ENCODE measurements at regions not wholly inside any gene's neighbourhood (a gene's known extent, or its start where the extent isn't known, plus 50 kb on each side); places are given as distances from the start of the nearest gene placed in this dataset.

- no peak for DNase-seq (ENCODE audit: low spot score)
- H4K20me1 ChIP-seq (ENCODE audit: insufficient read depth, low read length) = no peaks in the 10 kb centered on the region
- no TSS peak for BruUV-seq (replicated peaks)
Measured at GRCh38 chr3:101931081-101931480, 81.8 kb downstream of the NFKBIZ start.

DNA sequence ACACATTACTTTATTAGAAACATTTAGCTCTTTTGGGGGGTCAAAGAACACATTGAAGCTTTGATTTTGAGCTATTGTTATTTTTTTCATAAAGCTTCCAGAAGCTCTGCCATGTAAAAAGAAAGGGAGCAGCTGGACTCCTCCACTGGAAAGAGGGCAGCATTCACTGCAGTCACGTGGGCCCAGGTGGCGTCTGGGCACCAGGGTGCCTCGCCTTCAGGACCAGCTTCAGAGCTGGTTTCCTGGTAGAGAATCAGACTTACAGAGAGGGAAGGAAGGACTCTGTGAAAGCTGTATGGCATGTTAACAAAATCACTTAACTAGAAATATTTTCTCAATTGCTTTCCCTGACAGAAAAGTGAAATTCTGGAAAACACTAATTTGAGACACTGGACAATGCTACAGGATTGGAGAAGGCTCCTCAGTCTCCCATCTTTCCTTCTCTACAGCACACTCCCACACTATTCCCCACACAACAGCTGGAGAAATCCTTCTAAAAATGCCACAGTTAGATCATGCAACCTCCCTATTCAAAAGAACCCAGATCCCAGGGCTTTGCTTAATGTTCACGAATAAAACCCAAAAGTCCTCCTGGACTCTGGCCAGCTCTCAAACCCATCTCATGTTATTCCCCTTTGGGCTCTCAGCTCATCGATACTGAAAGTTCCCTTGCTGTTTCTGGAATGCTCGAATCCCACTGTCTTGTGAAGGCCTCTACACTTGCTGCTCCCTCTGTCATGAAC, 83.2 kb downstream of the NFKBIZ start:
- H3K79me2 ChIP-seq (ENCODE audit: insufficient read depth, low read depth, low read length) = no peaks in the 10 kb centered on the region
- H4K20me1 ChIP-seq (ENCODE audit: insufficient read depth, low read length) = no peaks in the 10 kb centered on the region
- ChIA-PET CTCF (ENCODE audit: unreplicated experiment) (interaction anchor here (1.3 kb wide), 1 partner anchor 16 kb away, joined by 3 read pairs; no protein-coding TSS in a partner anchor), POLR2A (interaction anchor here (0.7 to 2.4 kb wide), 10 partner anchors 11 to 211 kb away, joined by 3 to 7 read pairs (median 3); no protein-coding TSS in a partner anchor)
- peak overlapping the region; percentile 28; the same call in 1 of the 2 replicates for H2AFZ ChIP-seq (ENCODE audit: low read length)
- no peak overlapping the region for H3K4me2 ChIP-seq (ENCODE audit: low read length)
- intact Hi-C loops (cut with micrococcal nuclease; ENCODE audit: unreplicated experiment) = loop anchor here (10.0 kb wide), 1 partner anchor 62 kb away; no protein-coding TSS in a partner anchor
- H3K9me2 ChIP-seq (ENCODE audit: insufficient read depth, low read length) = no peaks in the 10 kb centered on the region
- TF ChIP-seq EZH2phosphoT487 (IDR thresholded peaks at IDR 0.05; ENCODE audit: borderline replicate concordance, low read depth, low read length) = no peak
- no peak for TF ChIP-seq CTCF (conservative IDR thresholded peaks at IDR 0.05; ENCODE audit: low read length)
- H3K36me3 ChIP-seq (ENCODE audit: insufficient read depth, low read length) = no peaks in the 10 kb centered on the region
- H3K27ac ChIP-seq (ENCODE audit: low read depth, low read length, poor library complexity, severe bottlenecking) = no peak overlapping the region
- H3K4me1 ChIP-seq (ENCODE audit: insufficient read depth, low read length, poor library complexity, severe bottlenecking) = peaks cover 34% of the 10 kb centered on the region
- BruUV-seq (replicated peaks) = no TSS peak
- no peak for DNase-seq (ENCODE audit: low spot score)
- H3K4me3 ChIP-seq (ENCODE audit: low read depth, low read length, poor library complexity, severe bottlenecking) = no peak overlapping the region
- no peaks in the 10 kb centered on the region for H3K9me3 ChIP-seq (ENCODE audit: low read length)

More at GRCh38 chr3:101931081-101931480, 81.8 kb downstream of the NFKBIZ start:
- Histone ChIP-seq H3K4me2 (ENCODE audit: low read length) (no peak overlapping the region), H3K36me3 (ENCODE audit: insufficient read depth, low read length) (no peaks in the 10 kb centered on the region), H3K27ac (ENCODE audit: low read depth, low read length, poor library complexity, severe bottlenecking) (no peak overlapping the region), H3K79me2 (ENCODE audit: insufficient read depth, low read depth, low read length) (no peaks in the 10 kb centered on the region), H3K4me1 (ENCODE audit: insufficient read depth, low read length, poor library complexity, severe bottlenecking) (peaks cover 19% of the 10 kb centered on the region), H3K9me3 (ENCODE audit: low read length) (no peaks in the 10 kb centered on the region), H2AFZ (ENCODE audit: low read length) (no peak overlapping the region), H3K4me3 (ENCODE audit: low read depth, low read length, poor library complexity, severe bottlenecking) (no peak overlapping the region), H3K9me2 (ENCODE audit: insufficient read depth, low read length) (no peaks in the 10 kb centered on the region)
- CTCF ChIA-PET (ENCODE audit: unreplicated experiment) = interaction anchor here (0.6 kb wide), 1 partner anchor 27 kb away, joined by 3 read pairs; no protein-coding TSS in a partner anchor
- intact Hi-C loops (cut with micrococcal nuclease; ENCODE audit: unreplicated experiment) = loop anchor here (10.0 kb wide), 1 partner anchor 64 kb away; no protein-coding TSS in a partner anchor
- POLR2A ChIA-PET = no interaction called here
- TF ChIP-seq EZH2phosphoT487 (IDR thresholded peaks at IDR 0.05; ENCODE audit: borderline replicate concordance, low read depth, low read length) (no peak), CTCF (conservative IDR thresholded peaks at IDR 0.05; ENCODE audit: low read length) (no peak)
